PC-3 (cell line): ENCODE measurements at regions not wholly inside any gene's neighbourhood (a gene's known extent, or its start where the extent isn't known, plus 50 kb on each side); places are given as distances from the start of the nearest gene placed in this dataset.

Experiments
- ATAC-seq: fragments of 200-7000 bp; cut with Tn5 transposase; 2 replicates; pipeline ENCODE4 v1.9.1; 2020; ENCODE audit warnings: mild to moderate bottlenecking, moderate library complexity
- BruUV-seq: library from RNA; stranded (reverse); fragments of 400-500 nt; replicated peaks from 2 replicates; lab custom pipeline; 2021; lab: Mats Ljungman, UMichigan
- CTCF ChIA-PET: fragments of 300-600 bp; sonication (Branson Sonifier 250); formaldehyde crosslinking; loops from one replicate; lab custom pipeline; 2022; ENCODE audit warnings: antibody characterized with exemption; lab: Charles Lee
- POLR2A ChIA-PET: fragments of 300-600 bp; sonication (Branson Sonifier 250); formaldehyde crosslinking; loops from one replicate; lab custom pipeline; 2022; ENCODE audit warnings: antibody characterized with exemption; ENCODE audit not compliant: unreplicated experiment; lab: Charles Lee
- DNase-seq: peaks from one replicate; pipeline ENCODE4 v3.0.0-alpha.2; 2015
- H2AFZ ChIP-seq: fragments of 300-600 bp; sonication (generic); 2 replicates; pipeline ENCODE4 v1.6.0; 2016; ENCODE audit warnings: antibody characterized with exemption, low read length
- H3F3A ChIP-seq: fragments of 300-600 bp; sonication (generic); one replicate; pipeline ENCODE4 v1.6.0; 2017; ENCODE audit warnings: antibody characterized with exemption, low read length, control low read depth, mild to moderate bottlenecking; ENCODE audit not compliant: unreplicated experiment
- H3K27ac ChIP-seq: fragments of 300-600 bp; sonication (generic); 2 replicates; pipeline ENCODE4 v1.5.1; 2016; ENCODE audit warnings: mild to moderate bottlenecking, low read length
- H3K27me3 ChIP-seq: fragments of 300-600 bp; sonication (generic); 2 replicates; pipeline ENCODE4 v1.6.1; 2016; ENCODE audit warnings: low read length, mixed read lengths
- H3K36me3 ChIP-seq: fragments of 300-600 bp; sonication (generic); 2 replicates; pipeline ENCODE4 v1.6.1; 2016; ENCODE audit warnings: low read depth, mixed run types, low read length, mixed read lengths
- H3K4me1 ChIP-seq: fragments of 300-600 bp; sonication (generic); 2 replicates; pipeline ENCODE4 v1.5.1; 2016; ENCODE audit warnings: low read length; ENCODE audit not compliant: insufficient read depth
- H3K4me2 ChIP-seq: fragments of 300-600 bp; sonication (generic); 2 replicates; pipeline ENCODE4 v1.6.0; 2016; ENCODE audit warnings: low read length
- H3K4me3 ChIP-seq: fragments of 300-600 bp; sonication (generic); 2 replicates; pipeline ENCODE4 v1.5.1; 2016; ENCODE audit warnings: mild to moderate bottlenecking, low read length, mixed read lengths
- H3K79me2 ChIP-seq: fragments of 300-600 bp; sonication (generic); 2 replicates; pipeline ENCODE4 v1.6.1; 2017; ENCODE audit warnings: low read length, mixed read lengths
- H3K9ac ChIP-seq: fragments of 300-600 bp; sonication (generic); 2 replicates; pipeline ENCODE4 v1.6.0; 2016; ENCODE audit warnings: mild to moderate bottlenecking, low read length
- H3K9me2 ChIP-seq: fragments of 300-600 bp; sonication (generic); replicated peaks from 2 replicates; pipeline ENCODE4 v1.6.1; 2016; ENCODE audit warnings: mixed run types, low read length, mixed read lengths
- H3K9me3 ChIP-seq: fragments of 300-600 bp; sonication (generic); 2 replicates; pipeline ENCODE4 v1.6.1; 2016; ENCODE audit warnings: low read length, mixed read lengths
- H4K20me1 ChIP-seq: fragments of 300-600 bp; sonication (generic); 2 replicates; pipeline ENCODE4 v1.6.1; 2016; ENCODE audit warnings: low read length, mixed read lengths
- CTCF ChIP-seq: fragments of 300-600 bp; sonication (generic); conservative IDR thresholded peaks from 2 replicates; pipeline ENCODE4 v1.5.1; 2017; ENCODE audit warnings: antibody characterized with exemption, low read depth, mild to moderate bottlenecking, low read length
- EZH2 ChIP-seq: fragments of 300-600 bp; sonication (generic); IDR thresholded peaks from one replicate; pipeline ENCODE4 v1.6.1; 2017; ENCODE audit warnings: antibody characterized with exemption, mild to moderate bottlenecking, low read length; ENCODE audit not compliant: unreplicated experiment
- EZH2phosphoT487 ChIP-seq: fragments of 300-600 bp; sonication (generic); IDR thresholded peaks from 2 replicates; pipeline ENCODE4 v1.6.1; 2018; ENCODE audit warnings: mild to moderate bottlenecking, antibody characterized with exemption, low read length, borderline replicate concordance
- intact Hi-C: fragments of 100-400 bp; cut with micrococcal nuclease; formaldehyde crosslinking; loops from 2 replicates; pipeline ENCODE4 v1.9.0; 2023

GRCh38 chr9:126108240-126108639 lies 218.4 kb upstream of the MVB12B start:
- Histone ChIP-seq H4K20me1 (no peaks in the 10 kb centered on the region), H3K9me3 (no peaks in the 10 kb centered on the region), H3K4me1 (no peaks in the 10 kb centered on the region), H3K9ac (no peak overlapping the region), H3K36me3 (no peaks in the 10 kb centered on the region), H3K9me2 (no peaks in the 10 kb centered on the region), H3K27ac (no peak overlapping the region), H3F3A (no peaks in the 10 kb centered on the region), H3K4me2 (no peak overlapping the region), H3K79me2 (no peaks in the 10 kb centered on the region), H3K27me3 (peaks cover 8% of the 10 kb centered on the region; the same call in 1 of the 2 replicates), H3K4me3 (no peak overlapping the region), H2AFZ (no peak overlapping the region)
- DNase-seq, result no peak
- intact Hi-C loops, result no loop called here
- TF ChIP-seq CTCF, result no peak
- TF ChIP-seq EZH2phosphoT487, result no peak
- no peak for TF ChIP-seq EZH2
- no TSS peak for BruUV-seq
- POLR2A ChIA-PET, result no interaction called here
- CTCF ChIA-PET, result no interaction called here
- ATAC-seq, result no peak

GRCh38 chr9:126109575-126109974 lies 217.1 kb upstream of the MVB12B start:
- Histone ChIP-seq H3K27me3 (peaks cover 18% of the 10 kb centered on the region), H3K27ac (no peak overlapping the region), H3K4me3 (no peak overlapping the region), H3K4me2 (no peak overlapping the region), H3K9me2 (no peaks in the 10 kb centered on the region), H3K9me3 (no peaks in the 10 kb centered on the region), H3K36me3 (no peaks in the 10 kb centered on the region), H3K9ac (no peak overlapping the region), H3K79me2 (no peaks in the 10 kb centered on the region), H3F3A (no peaks in the 10 kb centered on the region), H2AFZ (no peak overlapping the region), H3K4me1 (no peaks in the 10 kb centered on the region), H4K20me1 (no peaks in the 10 kb centered on the region)
- no peak for DNase-seq
- ChIA-PET CTCF (no interaction called here), POLR2A (no interaction called here)
- TF ChIP-seq CTCF (no peak), EZH2 (no peak), EZH2phosphoT487 (no peak)
- intact Hi-C loops, result no loop called here
- no peak for ATAC-seq
- BruUV-seq, result no TSS peak

GRCh38 chr9:126111556-126111955 lies 215.1 kb upstream of the MVB12B start:
- ATAC-seq (no peak), DNase-seq (no peak)
- Histone ChIP-seq H3K4me2 (no peak overlapping the region), H3K4me3 (no peak overlapping the region), H3K9me2 (no peaks in the 10 kb centered on the region), H3K27ac (no peak overlapping the region), H3K4me1 (no peaks in the 10 kb centered on the region), H3K9me3 (no peaks in the 10 kb centered on the region), H3K27me3 (peaks cover 37% of the 10 kb centered on the region), H3K9ac (no peak overlapping the region), H3K79me2 (no peaks in the 10 kb centered on the region), H4K20me1 (no peaks in the 10 kb centered on the region), H2AFZ (no peak overlapping the region), H3F3A (no peaks in the 10 kb centered on the region), H3K36me3 (no peaks in the 10 kb centered on the region)
- intact Hi-C loops, result no loop called here
- TF ChIP-seq EZH2phosphoT487 (no peak), EZH2 (no peak), CTCF (no peak)
- ChIA-PET POLR2A (no interaction called here), CTCF (no interaction called here)
- no TSS peak for BruUV-seq
